GM10266 (cell line): ENCODE measurements at regions not wholly inside any gene's neighbourhood (a gene's known extent, or its start where the extent isn't known, plus 50 kb on each side); places are given as distances from the start of the nearest gene placed in this dataset.

Experiments
- DNase-seq: peaks from one replicate; pipeline ENCODE4 v3.0.0; 2012; ENCODE audit errors: extremely low spot score
- TF ChIP-seq, protein P1 (sequence below): IDR thresholded peaks from 2 replicates; pipeline ENCODE4 v1.5.1; 2012; ENCODE audit warnings: mild to moderate bottlenecking, low read depth; ENCODE audit not compliant: control insufficient read depth, insufficient read depth; ENCODE audit errors: missing control alignments

DNA sequence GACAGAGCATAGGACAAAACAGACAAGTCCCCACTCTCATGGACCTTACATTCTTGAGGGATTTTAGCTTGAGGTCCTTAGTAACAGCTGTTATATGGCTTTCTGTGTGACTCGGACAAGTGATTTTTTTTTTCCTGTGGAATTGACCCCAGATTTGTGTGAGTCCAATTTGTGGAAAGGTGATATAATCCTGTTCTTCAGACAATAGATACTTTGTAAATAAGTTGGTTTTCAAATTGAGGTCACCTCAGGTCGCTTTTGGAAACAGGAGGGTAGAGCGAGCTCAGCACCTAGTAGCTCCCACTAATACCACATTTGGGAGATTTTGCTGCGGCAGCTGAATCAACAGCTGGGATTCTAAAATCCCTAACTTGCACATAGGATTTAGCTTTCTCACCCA, 1008.8 kb downstream of the ADGRL3 start:
- DNase-seq: no peak
- TF ChIP-seq, protein P1, sequence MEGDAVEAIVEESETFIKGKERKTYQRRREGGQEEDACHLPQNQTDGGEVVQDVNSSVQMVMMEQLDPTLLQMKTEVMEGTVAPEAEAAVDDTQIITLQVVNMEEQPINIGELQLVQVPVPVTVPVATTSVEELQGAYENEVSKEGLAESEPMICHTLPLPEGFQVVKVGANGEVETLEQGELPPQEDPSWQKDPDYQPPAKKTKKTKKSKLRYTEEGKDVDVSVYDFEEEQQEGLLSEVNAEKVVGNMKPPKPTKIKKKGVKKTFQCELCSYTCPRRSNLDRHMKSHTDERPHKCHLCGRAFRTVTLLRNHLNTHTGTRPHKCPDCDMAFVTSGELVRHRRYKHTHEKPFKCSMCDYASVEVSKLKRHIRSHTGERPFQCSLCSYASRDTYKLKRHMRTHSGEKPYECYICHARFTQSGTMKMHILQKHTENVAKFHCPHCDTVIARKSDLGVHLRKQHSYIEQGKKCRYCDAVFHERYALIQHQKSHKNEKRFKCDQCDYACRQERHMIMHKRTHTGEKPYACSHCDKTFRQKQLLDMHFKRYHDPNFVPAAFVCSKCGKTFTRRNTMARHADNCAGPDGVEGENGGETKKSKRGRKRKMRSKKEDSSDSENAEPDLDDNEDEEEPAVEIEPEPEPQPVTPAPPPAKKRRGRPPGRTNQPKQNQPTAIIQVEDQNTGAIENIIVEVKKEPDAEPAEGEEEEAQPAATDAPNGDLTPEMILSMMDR: no peak

DNA sequence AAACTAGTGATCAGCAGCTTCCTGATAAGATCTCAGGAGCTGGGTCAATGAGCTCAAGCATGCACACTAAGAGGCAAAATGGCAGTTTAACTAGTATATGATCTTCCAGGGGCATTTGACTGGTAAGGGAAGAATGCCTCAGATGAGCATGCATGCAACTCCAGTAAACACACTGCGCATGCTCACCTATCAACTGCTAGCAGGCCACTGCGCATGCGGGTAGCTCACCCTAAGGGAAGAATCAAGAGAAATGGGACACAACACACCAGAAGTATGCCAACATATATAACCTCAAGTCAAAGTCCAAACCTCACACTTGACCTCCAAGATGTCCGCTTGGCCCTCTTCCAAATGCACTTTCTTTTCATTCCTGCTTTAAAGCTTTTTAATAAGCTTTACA, 1004.0 kb downstream of the ADGRL3 start:
- TF ChIP-seq, protein P1: no peak
- no peak for DNase-seq

DNA sequence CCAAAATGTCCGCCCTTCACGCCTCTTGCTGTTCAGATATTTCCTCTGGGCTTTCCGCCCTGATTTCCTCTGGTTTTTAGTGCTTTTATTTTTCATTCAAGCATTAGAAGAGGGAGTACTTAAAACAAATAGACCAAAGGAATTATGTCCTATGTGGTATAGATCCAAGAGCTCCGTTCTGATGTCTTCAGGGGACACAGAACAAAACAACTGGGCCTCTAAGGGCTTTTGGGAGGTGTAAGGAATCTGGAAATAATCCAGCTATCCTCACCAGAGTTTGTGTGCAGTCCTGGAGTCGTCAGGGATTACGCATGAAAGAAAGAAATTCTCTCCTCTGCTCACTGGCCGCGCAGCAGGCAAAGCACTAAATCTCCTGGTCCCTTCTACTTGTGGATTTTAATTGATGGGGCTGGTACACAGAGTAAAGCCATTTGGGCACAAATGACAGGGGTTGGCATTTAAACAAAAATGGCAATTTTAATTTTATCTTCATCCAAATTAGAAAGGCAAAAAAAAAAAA, 999.2 kb downstream of the ADGRL3 start:
- TF ChIP-seq, protein P1: no peak
- DNase-seq: no peak

DNA sequence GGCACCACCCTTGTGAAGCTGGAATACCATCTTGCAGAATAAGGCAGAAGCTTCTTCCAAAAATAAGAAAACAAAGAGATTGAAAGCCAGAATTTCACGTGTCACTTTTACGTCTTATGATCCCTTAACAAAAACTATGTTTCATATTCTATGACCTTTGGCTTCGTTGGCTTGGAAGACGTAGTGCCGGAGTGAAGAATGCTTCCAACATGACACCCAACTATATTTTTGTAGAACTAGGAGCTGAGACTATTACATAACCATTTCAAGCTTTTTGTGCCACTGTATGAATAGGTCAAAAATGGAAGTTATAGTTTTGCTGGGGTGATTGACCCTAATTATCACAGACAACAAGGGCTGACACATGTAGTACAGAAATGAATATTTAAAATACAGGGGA, 996.2 kb downstream of the ADGRL3 start:
- TF ChIP-seq, protein P1: no peak
- DNase-seq: no peak

DNA sequence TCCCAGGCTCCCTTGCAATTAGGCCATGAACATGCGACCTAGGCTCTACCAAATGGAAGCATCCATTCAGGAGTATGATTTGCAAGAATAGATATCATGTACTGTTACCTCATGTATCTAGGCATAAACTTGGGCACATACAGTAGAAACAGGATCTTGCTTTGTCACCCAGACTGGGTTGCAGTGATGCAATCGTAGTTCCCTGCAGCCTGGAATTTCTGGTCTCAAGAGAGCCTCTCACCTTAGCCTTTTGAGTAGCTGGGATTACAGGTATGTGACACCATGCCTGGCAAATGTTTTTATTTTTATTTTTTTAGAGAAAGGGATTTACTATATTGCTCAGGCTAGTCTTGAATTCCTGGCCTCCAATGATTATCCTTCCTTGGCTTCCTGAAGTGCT, 994.2 kb downstream of the ADGRL3 start:
- DNase-seq: no peak
- TF ChIP-seq, protein P1: no peak

DNA sequence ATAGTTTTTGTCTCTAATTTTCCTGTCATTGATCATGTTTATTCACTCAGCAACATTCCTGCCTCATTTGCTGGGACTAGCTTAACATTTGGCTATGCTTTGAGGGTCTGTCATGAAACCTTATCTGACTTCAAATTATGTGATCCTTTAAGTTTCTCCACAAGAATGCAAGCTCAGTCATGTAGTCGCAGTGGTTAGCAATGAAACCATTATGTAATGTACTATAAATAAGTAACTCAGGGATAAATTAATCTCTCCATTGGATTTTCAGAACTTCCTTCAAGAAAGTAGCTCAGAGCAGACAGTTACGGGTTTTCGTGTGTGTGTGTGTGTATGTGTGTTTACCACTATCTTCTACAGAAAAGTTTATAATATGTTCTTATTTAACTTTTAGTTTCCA, 993.6 kb downstream of the ADGRL3 start:
- no peak for DNase-seq
- TF ChIP-seq, protein P1: no peak

DNA sequence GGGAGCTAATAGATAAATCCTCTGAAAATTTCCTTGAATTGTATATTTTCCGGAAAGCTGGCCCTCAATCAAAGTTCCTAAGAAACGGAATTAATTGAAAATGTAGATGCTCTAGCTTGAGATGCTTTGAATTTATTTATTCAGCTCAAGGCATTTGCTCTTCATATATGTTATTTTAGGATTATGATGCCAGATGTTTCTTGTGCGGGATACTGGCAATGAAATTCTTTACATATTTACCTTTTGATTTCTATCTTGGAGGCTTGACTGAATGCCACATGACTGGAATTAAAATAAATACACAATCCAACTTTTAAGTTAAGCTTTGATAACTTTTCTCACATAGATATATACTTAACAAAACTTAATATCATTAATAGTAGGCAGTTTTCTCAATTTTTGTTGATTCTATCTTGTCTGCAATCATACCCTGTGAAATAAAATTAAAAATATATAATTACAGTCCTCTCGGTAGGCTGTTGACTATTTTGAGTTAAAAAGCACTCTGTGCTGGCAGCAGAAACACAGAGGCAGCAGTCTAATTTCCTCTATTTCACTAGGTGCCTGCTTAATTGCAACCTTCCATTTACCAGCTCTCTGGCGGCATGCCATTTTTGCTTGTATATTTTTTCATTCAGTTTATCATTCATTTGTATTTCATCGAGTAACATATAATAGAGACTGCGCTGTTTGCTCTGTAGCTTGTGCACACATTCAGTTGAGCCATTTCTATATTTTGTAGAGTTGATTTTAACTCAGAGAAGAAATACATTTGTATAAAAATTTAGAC, 991.5 kb downstream of the ADGRL3 start:
- TF ChIP-seq, protein P1: no peak
- no peak for DNase-seq
